Putamen (tissue), 1 donor: ENCODE measurements at regions not wholly inside any gene's neighbourhood (a gene's known extent, or its start where the extent isn't known, plus 50 kb on each side); places are given as distances from the start of the nearest gene placed in this dataset.
A peak's percentile ranks its signal among the peaks of the same experiment; 100 is the strongest.

ENCODE experiments used
- DNase-seq: peaks from one replicate; pipeline ENCODE4 v3.0.0-alpha.2; 2016; ENCODE audit warnings: low spot score

DNA sequence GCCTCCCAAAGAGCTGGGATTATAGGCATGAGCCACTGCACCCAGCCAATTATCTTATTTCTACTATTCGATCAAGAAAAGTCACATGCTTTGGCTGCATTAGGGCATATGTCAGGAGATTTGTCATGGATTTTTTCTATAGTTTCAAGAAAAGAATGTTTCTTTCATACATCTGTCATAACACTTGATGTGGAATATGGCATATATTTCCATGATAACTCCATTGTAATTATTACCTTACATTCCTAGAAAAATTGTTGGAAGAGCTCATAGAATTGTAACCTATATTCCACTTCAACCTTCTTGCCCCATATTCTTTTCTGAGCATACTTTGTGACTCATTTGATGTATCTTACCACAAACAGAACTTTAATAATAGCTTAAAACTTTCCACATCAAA is 740.9 kb upstream of the FLRT2 start:
- no peak for DNase-seq

DNA sequence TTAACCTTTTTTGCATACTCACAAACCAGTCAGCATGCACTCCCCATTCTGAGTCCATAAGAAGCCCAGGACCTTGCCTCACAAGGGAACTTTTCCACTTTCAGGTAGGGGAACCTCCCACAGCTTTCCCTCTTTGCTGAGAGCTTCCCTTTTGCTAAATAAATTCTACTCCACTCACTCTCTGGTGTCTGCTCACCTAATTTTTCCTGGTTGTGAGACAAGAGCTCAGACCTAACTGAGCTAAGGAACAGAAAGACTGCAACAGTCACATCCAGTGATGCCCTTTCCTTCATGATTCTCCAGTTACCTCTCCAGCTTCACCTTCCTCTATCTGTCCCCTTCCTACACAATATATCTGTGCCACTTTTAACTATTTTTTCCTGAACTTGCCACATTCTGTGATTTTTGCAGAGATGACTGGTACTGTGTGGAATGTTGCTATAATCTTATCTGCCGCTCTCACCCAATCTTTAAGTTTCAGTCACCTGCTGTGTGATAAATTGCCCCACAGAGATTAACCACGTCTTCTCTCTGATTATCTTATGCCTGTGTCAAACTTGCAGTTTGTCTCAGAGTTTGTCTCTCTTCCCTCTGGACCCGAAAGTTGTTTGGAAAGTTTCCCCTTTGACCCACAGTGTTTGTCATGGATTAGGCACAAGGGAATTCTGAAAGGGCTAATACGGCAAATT is 737.1 kb upstream of the FLRT2 start:
- DNase-seq, result no peak

DNA sequence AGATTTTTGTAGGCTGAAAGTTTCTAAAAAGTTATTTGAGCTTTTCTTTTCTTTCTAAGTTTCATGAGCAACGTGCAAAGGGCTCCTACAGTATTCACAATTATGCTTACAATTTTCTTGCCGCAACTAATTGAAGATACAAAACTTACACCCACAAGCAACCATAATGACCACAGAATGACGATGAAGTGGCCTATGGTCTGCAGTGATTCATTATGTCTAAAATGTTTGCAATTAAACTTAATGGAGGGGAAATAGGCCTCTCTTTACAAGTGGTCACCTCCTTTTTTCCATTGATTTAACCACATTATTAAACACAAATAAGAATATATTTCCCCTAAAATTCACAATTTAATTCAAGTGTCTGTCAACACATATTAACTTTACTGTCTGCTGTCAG is 732.6 kb upstream of the FLRT2 start:
- DNase-seq, result no peak

DNA sequence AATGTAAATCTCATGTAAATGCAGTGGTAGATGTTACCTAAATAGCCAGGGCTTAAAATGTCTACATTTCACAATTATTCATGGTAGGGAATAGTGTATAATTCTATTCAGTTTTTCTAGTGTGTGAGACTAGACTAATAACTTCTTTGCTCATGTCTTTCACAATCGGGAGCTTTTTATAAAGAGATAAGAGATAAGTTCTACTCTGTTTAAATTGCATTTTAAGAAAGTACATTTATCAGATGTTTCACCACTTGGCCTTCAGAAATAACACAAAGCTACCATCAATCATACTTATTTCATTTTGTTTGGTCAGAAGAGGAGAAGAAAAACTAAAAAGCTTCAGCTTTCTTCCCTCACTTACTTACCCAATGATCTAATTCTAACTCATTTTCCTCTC is 725.5 kb upstream of the FLRT2 start:
- no peak for DNase-seq

DNA sequence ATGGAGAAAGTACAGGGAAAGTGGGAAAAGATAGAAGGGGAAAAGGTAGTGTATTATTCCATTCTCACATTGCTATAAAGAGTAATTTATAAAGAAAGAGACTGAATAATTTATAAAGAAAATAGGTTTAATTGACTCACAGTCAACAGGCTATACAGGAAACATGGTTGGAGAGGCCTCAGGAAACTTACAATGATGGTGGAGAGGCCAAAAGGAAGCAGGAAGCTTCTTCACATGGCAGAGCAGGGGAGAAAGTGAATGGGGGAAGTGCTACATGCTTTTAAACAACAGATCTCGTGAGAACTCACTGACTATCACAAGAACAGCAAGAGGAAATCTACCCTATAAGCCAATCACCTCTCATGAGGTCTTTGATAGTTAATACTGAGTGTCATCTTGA is 725.0 kb upstream of the FLRT2 start:
- DNase-seq, result no peak

DNA sequence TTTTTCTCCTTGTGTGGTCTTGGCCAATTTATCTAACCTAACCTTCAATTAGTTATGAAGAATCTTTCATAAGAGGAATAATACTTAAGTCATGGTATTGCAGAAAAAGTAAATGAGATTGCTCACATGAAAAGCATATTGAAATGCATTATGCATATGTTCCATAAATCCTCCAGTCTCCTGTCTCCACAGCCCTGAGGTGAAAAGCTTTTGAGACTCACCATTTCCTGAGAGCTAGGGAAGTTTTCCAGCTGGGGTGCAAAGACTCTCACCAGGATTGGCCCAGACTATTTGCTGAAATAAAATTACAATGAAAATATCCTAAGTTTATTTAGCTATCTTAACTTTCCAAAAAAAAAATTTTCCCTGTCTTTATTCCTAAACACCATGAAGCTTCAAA is 723.8 kb upstream of the FLRT2 start:
- no peak for DNase-seq

DNA sequence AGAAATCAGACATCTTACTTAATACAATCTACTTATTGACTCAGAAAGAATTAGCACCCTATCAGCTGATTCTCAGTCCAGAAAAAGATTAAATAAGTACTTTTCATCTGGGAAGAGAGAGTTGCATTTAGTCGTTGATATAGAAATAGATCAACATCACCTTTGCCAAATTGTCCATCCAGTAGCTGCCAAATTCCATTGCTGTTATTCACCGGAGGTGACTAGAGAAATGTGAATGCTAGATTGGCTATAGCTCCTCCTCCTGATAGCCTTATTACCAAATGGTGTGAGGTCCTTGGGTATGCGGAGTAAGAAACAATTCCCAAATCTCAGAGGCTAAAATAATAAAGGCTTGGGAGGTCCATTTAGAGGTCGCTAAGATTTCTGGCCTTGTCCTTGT is 723.3 kb upstream of the FLRT2 start:
- DNase-seq, result no peak

DNA sequence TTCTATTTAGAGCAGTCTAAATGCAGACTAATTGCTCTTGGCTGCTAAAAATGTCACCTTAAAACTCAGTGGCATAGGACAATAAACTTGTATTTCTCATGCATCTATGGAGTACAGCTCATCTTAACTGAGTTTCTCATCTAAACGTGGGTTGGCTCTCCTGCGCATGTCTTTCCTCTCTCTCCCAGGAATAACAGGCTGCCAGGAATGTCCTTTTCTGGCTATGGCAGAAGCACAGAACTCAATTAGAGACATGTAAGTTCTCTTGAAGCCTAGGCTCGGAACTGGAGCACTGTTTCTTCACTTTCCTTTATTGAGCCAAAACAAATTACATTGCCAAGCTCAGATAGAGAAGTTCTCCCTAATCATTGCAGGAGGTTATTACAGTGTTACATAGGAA is 722.3 kb upstream of the FLRT2 start:
- DNase-seq, result no peak

DNA sequence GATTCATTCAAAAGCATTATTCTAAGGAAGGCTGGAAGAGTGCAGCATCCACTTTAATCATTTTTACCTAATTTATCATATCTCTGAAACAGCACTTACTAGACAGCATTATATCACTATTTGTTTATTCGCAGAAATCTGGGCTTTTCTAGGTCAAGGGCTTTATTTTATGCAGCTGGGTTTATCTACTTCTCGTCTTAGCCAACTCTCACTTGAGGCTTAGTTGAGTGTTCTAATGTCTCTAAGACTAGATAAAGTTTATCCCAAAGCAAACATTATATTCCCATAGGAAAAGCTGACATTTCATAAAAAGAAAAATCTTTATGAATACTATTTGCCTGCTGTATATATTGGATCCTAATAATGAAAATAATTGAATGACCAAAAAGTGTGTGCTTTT is 720.8 kb upstream of the FLRT2 start:
- no peak for DNase-seq

DNA sequence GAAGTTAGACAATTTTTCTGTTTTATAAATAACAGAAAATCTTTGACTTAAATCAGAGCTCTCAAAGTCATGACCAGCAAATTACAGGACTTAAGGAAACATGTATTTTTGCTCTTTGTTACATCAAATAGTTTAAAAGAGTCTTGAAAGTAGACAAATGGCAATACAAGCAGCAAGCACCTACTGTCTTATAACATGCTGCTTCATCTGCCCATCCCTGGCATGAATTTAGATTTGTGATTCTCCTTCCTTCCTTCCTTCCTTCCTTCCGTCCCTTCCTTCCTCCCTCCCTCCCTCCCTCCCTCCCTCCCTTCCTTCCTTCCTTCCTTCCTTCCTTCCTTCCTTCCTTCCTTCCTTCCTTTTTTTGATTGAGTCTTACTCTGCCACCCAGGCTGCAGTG is 715.6 kb upstream of the FLRT2 start:
- DNase-seq, result no peak

DNA sequence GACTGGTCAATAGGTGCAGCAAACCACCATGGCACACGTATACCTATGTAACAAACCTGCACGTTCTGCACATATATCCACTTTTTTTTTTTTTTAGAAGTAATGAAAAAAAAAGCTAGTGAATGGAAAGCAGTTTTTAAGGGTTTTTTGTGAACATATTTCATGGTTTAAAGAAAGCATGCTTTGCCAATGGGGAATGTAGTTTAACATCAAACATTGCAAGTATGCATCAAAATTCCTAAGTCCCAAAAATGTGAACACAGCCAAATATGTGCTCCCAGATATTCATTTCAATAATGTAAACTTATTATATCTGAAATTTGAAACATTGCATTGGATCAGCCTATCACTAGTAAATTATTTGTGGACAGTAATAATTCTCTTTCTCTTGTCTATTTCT is 710.4 kb upstream of the FLRT2 start:
- DNase-seq, result no peak

DNA sequence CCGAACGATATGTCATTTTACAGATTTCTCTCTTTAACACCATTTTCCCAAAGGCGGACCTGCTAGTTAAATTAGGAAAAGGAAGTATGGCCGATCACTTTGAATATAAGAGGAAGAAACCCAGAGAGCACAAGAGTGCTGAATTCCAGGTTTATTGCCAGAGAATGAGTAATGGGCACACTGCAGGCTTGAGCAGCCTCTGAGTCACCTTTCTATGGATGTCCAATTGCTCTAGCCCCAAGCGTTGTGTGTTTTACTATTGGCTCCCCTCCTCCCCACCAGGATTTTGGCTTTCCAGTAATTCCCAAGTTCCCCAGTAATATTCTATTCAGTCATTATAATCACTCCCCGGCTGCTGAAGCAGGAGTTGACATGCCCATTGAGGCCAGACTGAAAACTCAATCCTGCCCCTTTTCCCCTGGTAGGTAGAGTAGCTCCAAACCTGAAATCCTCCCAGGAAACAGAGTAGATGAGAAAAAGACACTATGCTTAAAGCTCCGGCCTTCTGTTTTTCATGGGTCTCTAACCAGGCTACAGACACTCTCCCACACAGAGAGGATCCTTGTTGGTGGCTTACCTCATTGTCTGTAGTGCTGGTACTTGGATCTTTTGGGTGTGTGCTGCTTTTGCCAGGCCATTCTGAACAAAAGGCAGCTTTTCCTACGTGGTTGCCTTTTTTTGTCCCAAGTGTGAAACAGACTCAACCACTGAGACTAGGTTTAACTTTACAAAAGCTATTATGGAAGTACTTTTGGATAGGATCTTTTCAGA is 704.3 kb upstream of the FLRT2 start:
- DNase-seq, result no peak

DNA sequence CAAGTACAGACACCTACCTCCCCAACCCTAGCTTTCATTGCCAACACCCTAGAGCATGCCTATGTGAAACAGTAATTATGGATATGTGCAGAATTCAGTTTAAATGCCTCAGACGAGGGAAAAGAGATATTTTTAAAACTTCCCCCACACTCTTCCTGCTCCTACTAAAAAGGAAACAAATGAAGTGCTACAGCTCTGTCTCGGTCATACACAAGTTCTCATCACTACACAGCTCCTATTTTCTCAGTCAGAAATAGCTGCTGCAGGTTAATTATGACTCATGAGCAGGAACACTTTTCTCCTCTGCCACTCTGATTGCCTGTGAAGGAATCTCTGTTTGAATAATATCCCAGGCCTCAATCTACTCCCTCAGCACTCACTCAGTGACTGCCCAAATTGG is 703.6 kb upstream of the FLRT2 start:
- DNase-seq, result peak; percentile 72

DNA sequence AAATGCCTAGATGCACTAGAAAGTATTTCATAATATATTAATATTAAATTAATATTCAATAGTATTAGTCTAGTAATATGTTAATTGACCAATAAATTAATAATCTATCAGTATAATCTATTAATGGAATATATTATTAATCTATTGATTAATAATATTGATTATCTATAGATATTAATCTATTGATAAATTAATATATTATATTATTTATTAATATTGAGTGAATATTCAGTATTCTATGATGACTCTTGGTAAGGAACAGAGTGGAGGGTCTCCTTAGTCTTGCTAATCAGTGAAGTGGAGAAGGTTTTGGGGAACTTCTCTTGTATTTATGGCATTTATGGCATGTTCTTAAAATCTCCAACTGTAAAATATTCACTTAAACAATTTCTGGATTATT is 679.3 kb upstream of the FLRT2 start:
- no peak for DNase-seq

DNA sequence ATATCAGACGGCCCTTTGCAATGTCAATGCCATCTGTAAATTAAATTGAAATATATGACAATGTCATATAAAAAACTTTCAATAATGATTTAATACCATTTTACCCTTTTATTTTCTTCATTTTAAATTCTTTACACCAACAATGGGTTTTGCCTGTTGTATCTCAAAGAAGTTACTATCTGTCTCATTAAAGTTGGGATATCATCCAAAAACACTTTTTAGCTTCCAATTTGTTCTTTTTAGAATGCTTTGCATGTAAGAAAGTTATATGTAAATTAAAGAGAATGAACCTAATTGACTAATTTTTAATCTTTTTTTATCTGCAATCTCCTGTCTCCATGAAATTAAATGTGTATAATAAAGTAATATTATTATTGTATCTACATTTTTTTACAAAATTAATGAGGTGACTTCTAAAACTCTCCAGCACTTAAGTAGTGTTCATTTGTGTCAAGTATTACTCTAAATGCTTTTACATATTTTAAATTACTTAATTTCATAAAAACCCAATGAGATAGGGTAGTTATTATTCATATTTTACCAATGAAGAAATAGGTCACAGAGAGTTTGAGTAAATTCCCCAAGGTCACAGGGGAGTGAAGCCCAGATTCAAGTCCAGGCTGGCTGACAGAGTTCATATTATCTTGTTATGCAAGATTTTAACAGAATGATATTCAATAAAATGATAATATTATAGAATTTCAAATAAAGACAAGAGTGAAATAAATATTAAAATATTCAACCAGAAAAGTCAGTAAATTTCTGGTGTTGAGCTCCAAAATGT is 673.0 kb upstream of the FLRT2 start:
- no peak for DNase-seq

DNA sequence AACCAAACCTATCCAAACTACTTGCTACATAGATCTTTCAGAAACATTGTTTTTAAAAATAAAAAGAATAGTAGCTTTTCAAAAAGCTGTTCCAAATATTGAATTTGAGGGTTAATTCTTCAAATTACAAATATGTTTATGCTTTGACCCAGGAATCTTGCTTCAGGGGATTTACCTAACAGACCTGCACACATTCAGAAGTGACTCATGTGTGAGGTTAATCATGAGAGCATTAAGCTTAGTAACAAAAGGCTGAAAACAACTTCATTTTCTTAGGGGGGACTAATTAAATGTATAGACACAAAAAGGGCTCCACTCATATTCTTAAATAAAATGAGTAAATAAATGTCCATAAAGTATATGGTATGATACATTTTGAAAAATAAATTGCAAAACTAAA is 672.4 kb upstream of the FLRT2 start:
- no peak for DNase-seq

DNA sequence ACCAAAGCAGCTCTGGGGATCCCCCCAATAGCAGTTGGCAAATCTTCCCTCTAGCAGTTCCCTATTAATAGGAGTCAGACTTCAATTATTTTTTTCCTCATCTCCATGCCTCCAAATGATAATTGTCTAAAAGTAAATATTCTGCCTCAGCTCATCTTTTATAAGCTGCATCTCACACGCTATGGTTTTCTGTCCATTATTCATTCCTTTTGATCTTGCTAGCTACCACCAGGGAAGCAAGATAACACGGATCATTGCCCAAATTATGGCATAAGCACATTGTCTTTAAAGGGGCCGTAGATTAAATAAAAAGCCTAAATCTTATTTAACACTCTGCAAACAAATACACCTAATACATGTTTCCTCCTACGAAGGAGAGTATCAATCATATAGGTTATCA is 670.8 kb upstream of the FLRT2 start:
- DNase-seq, result no peak

DNA sequence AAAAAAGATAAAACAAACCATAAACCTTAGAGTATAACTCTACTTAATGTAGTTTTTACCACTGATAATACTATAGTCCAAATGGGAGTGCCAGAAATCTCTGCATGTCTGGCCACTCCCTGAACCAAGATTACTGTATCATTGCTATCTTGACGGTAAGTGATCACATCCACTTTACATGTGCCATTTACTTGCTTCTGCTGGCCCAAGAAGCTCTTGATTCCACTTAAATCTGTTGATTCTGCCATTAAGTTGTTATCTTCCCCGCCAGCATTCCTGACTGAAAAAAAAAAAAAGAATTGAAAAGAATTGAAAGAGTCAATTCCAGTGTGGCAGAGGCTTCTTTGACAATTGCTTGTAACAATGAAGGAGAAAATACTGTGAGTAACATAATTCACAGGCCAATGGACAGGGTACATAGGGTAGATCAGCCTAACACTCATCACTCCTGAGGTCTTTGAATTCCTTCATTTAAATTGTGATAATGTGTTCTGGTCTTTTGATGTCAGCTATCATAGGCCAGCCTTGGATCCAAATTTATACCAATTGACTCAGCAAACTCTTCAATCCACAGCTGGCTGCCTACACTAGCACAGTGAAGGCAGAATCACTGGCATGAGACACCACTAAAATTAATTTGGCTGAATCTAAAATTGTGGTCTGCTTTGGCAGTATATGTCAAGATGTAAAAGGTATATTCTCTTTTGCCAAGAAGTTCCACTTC is 665.2 kb upstream of the FLRT2 start:
- DNase-seq, result no peak

DNA sequence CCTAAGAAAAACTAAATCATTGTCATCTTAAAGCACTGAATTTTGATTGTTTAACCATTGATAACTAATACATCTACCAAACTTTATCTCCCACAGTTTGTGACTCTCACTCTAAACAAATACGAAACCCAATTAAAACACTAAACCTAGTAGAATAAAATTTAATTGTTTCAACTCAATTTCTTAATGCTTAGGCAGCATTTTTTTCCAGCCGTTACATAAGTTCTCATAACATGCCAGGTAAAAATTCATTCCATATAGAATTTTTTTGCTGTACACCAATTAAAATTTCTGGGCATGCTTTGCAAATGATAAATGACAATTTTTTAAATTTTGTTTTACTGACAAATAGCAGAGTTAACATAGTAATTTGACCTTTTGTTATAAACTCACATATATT is 658.2 kb upstream of the FLRT2 start:
- DNase-seq, result no peak

DNA sequence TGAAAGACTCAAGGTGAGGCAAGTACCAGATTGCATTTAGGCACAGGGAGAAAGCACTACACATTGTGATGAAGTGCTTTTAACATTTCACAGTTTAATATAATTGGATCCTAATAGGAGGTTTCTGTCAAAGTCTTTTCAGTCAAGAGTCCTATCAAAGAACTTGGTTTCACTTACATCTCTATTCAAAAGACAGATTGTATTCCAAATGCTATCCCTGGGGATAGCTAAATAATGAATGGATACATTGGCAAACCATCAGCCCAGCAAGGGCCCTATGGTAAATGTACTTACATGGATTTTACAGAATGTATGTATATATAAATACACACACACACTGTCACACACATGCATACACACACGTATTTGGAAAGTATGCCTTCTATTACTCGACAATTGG is 655.5 kb upstream of the FLRT2 start:
- no peak for DNase-seq

DNA sequence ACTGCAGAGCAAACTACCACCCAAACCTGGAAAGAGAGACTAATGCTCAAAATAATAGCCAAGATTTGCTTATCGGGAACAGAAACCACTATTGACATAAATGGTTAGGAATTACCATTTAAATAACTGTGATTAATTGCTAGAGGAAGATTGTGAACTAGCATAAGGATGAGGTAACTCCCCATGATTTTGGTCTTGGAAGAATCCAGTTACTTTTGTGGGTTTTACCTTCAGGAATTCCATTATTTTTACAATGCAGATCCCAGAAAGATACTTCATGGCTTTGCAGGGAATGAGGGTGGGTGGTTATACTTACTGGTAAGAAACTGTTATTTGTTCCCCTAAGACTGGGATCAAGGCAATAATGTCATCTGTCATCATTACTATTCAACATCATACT is 652.9 kb upstream of the FLRT2 start:
- DNase-seq, result no peak

DNA sequence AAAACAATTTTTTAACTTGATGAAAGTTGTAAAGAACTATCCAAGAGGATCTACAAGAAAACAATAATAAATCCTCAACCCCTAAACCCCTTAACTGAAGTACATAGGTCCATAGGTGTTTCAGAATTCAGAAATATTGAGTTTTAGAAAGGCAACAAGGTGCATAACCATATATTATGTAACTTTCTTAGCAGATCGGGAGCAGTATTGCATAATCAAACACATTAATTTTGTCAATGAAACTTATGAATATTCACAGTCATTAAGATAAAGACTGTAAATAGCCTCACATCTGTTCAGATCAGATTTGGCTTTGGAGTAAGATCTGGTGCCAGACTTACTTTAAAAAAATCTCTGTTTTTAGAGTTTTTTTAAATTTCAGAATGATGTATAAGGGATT is 647.1 kb upstream of the FLRT2 start:
- DNase-seq, result no peak

DNA sequence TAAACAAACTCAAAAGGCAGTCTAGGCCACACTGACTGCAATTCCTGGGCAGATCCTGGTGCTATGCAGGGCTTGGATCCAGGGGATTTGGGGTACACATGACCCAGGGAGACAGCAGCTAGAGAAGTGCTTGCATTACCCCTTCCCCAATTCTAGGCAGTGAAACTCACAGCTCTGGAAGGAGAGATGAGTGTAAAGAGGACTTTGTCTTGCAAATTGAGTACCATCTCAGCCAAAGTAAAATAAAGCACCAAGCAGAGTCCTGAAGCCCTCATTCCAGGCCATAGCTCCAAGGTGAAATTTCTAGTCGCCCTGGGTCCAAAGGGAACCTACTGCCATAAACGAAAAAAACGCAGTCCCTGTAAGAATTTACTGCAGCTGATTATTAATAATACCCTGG is 644.9 kb upstream of the FLRT2 start:
- no peak for DNase-seq
